ENCODE measurements at regions not wholly inside any gene's neighbourhood (a gene's known extent, or its start where the extent isn't known, plus 50 kb on each side); places are given as distances from the start of the nearest gene placed in this dataset.

DNA sequence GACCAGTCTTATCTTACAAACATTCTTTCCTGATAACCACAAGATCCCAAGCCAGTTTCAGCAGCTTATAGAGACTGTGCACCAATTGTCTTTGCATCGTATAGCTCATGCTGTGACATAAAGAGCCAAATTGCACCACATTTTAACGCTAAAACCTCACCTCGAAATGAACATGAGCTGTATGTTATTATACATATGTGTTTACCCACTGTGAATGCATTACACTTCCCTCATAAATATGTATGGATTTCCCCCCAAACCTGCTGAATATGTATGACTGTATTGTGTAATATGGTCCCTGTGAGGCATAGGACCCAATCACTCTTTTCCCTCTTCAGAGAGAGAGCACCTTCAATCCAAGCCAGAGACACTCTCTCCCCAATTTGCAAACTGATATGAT is 692.4 kb downstream of the NLGN4X start:
- no peaks in the 10 kb centered on the region for H3K36me3 ChIP-seq
- no peak overlapping the region for H3K27ac ChIP-seq
- 69 to 74% methylated on average over 3 of the region's 3 CpGs for WGBS, 2 donors
- H3K27me3 ChIP-seq, result no peaks in the 10 kb centered on the region
- H3K4me1 ChIP-seq, result no peaks in the 10 kb centered on the region
- no peak overlapping the region for H3K4me3 ChIP-seq
- intact Hi-C loops (cut with DNase I), result no loop called here
- DNase-seq (no peak), ATAC-seq (no peak)
- peaks cover 0 to 4% (median 0%) of the 10 kb centered on the region in 11 donors for H3K9me3 ChIP-seq
- TF ChIP-seq, protein P1, sequence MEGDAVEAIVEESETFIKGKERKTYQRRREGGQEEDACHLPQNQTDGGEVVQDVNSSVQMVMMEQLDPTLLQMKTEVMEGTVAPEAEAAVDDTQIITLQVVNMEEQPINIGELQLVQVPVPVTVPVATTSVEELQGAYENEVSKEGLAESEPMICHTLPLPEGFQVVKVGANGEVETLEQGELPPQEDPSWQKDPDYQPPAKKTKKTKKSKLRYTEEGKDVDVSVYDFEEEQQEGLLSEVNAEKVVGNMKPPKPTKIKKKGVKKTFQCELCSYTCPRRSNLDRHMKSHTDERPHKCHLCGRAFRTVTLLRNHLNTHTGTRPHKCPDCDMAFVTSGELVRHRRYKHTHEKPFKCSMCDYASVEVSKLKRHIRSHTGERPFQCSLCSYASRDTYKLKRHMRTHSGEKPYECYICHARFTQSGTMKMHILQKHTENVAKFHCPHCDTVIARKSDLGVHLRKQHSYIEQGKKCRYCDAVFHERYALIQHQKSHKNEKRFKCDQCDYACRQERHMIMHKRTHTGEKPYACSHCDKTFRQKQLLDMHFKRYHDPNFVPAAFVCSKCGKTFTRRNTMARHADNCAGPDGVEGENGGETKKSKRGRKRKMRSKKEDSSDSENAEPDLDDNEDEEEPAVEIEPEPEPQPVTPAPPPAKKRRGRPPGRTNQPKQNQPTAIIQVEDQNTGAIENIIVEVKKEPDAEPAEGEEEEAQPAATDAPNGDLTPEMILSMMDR (IDR thresholded peaks at IDR 0.05), result no peak

DNA sequence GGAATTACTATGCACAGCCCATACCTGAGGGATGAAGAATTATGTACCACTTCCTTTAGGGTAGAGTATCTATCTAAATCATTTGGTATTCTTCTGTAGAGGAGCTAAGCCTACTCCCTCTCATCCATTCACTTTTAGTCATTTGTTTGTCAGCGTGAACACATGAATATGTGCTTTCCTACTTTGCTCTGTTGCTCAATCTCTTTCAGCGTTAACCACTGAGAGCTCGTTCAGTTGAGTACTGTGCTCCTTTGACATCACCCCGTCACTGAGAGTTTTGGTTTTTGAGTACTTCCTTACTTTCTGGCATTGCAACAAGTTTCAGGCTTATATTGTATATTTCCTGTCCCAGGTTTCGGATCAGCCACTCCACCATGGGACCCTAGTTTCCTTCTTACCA is 700.6 kb downstream of the NLGN4X start:
- Histone ChIP-seq H3K36me3 (no peaks in the 10 kb centered on the region), H3K4me3 (no peak overlapping the region), H3K27ac (no peak overlapping the region), H3K4me1 (no peaks in the 10 kb centered on the region), H3K27me3 (no peaks in the 10 kb centered on the region), H3K9me3 (peaks cover 0 to 7% (median 0%) of the 10 kb centered on the region in 11 donors)
- TF ChIP-seq, protein P1 (IDR thresholded peaks at IDR 0.05), result no peak
- WGBS, 2 donors, result 77 to 83% methylated on average over 5 of the region's 5 CpGs
- DNase-seq (no peak), ATAC-seq (no peak)
- intact Hi-C loops (cut with DNase I), result no loop called here

DNA sequence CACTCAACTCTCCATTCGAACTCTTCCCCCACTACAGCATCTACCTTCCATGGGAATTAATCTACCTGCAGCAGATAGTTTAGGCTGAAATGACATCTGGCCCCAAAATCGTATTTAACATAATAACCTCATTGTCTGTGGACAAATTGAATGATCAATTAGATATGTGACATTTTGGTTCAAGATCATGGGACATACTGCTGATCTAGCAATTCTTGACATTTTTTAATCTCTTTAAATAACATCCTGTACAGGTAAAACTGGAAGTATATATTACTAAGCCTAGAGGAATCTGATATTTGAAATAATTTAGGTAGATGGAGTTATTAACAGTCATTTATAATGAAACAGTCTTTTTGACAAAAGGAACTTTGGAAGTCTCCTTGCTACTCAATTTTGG is 702.5 kb downstream of the NLGN4X start:
- intact Hi-C loops (cut with DNase I), result no loop called here
- WGBS, 2 donors, result 58 to 64% methylated on average over 2 of the region's 2 CpGs
- DNase-seq (no peak), ATAC-seq (no peak)
- Histone ChIP-seq H3K9me3 (peaks cover 0 to 16% (median 0%) of the 10 kb centered on the region in 11 donors), H3K36me3 (no peaks in the 10 kb centered on the region), H3K27me3 (no peaks in the 10 kb centered on the region), H3K4me3 (no peak overlapping the region), H3K27ac (no peak overlapping the region), H3K4me1 (no peaks in the 10 kb centered on the region)
- TF ChIP-seq, protein P1 (IDR thresholded peaks at IDR 0.05), result no peak

DNA sequence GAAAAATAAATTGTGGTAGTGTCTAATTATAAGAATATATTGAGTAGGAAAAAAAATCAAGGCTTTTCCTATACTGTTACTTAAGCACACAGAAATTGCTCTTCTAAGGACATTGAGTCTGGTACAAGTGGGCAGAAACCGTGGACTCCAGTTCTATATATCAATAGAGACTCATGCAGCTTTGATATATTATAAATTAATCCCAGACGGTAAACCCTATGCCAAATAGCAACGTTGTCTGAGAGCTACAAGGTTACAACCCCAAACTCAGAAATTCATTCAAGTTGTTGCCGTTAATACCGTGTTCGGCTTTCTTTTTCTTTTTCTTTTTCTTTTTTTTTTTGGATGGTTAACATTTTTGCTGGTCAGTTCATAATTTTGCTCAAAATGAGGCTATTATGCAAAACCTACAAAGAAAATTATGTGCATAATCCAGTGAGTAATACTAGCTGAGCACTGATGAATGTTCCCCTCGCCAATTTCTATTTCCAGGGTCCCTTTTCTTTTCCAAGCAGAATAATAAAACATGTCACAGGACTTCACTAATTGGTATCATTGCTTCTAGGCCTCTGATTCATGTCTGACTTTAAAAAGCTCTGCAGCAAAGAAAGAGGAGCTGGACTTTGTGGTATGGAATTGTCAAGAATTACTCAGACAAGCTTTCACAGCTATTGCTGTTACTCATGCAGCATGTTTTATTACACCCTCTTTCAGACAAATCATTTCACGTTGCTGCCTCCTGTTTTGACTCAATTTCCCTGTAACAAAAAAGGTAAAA is 737.7 kb downstream of the NLGN4X start:
- WGBS, 2 donors, result 72 to 74% methylated on average over 8 of the region's 8 CpGs
- TF ChIP-seq, protein P1 (IDR thresholded peaks at IDR 0.05), result no peak
- no peaks in the 10 kb centered on the region for H3K4me1 ChIP-seq

More for the DNA sequence above, 737.7 kb downstream of the NLGN4X start:
- no peak overlapping the region for H3K27ac ChIP-seq
- no peaks in the 10 kb centered on the region for H3K36me3 ChIP-seq
- DNase-seq, result no peak
- H3K9me3 ChIP-seq, result peaks cover 0 to 12% (median 0%) of the 10 kb centered on the region in 11 donors
- intact Hi-C loops (cut with DNase I), result no loop called here
- no peak for ATAC-seq
- H3K27me3 ChIP-seq, result no peaks in the 10 kb centered on the region
- no peak overlapping the region for H3K4me3 ChIP-seq
